BLaER1 (cell line): ENCODE measurements at regions not wholly inside any gene's neighbourhood (a gene's known extent, or its start where the extent isn't known, plus 50 kb on each side); places are given as distances from the start of the nearest gene placed in this dataset.
"Not testable (repeated sequence)": the region's sequence is repeated elsewhere in the genome, so short reads cannot be mapped to it uniquely, and the experiment has no call there.

ENCODE experiments used
- H3K27ac ChIP-seq: shearing (Covaris generic); formaldehyde crosslinking; 2 replicates; pipeline ENCODE4 v1.8.1; 2022
- H3K27me3 ChIP-seq: shearing (Covaris generic); formaldehyde crosslinking; 2 replicates; pipeline ENCODE4 v1.8.1; 2022
- H3K36me3 ChIP-seq: shearing (Covaris generic); formaldehyde crosslinking; 2 replicates; pipeline ENCODE4 v1.8.1; 2022
- H3K4me1 ChIP-seq: shearing (Covaris generic); formaldehyde crosslinking; 2 replicates; pipeline ENCODE4 v1.8.1; 2022
- H3K4me2 ChIP-seq: shearing (Covaris generic); formaldehyde crosslinking; 2 replicates; pipeline ENCODE4 v1.8.1; 2022
- H3K4me3 ChIP-seq: shearing (Covaris generic); formaldehyde crosslinking; 2 replicates; pipeline ENCODE4 v1.8.1; 2022
- H3K9ac ChIP-seq: shearing (Covaris generic); formaldehyde crosslinking; 2 replicates; pipeline ENCODE4 v1.8.1; 2022
- H3K9me3 ChIP-seq: shearing (Covaris generic); formaldehyde crosslinking; 2 replicates; pipeline ENCODE4 v1.8.1; 2022
- H4K20me1 ChIP-seq: shearing (Covaris generic); formaldehyde crosslinking; 2 replicates; pipeline ENCODE4 v1.8.1; 2022
- Cebpa-rat ChIP-seq: shearing (Covaris generic); IDR thresholded peaks from 2 replicates; pipeline ENCODE4 v1.8.1; 2022

GRCh38 chr3:177658354-177658753 lies 461.1 kb upstream of the TBL1XR1 start:
- no peak for TF ChIP-seq Cebpa-rat

GRCh38 chr3:177664380-177665103 lies 467.3 kb upstream of the TBL1XR1 start:
- not testable (repeated sequence) for H3K9ac ChIP-seq, H3K36me3 ChIP-seq, H3K27me3 ChIP-seq, H3K4me3 ChIP-seq, H3K27ac ChIP-seq, H3K4me2 ChIP-seq, H4K20me1 ChIP-seq, H3K4me1 ChIP-seq
- peaks cover 34% of the 10 kb centered on the region for H3K9me3 ChIP-seq

More at GRCh38 chr3:177658354-177658753, 461.1 kb upstream of the TBL1XR1 start:
- no peaks in the 10 kb centered on the region for H3K27me3 ChIP-seq
- no peak overlapping the region for H3K27ac ChIP-seq
- H3K9ac ChIP-seq: no peak overlapping the region
- H3K4me1 ChIP-seq: peaks cover 11% of the 10 kb centered on the region; the same call in 1 of the 2 replicates
- no peak overlapping the region for H3K4me2 ChIP-seq
- no peaks in the 10 kb centered on the region for H4K20me1 ChIP-seq
- peaks cover 58% of the 10 kb centered on the region for H3K9me3 ChIP-seq
- no peak overlapping the region for H3K4me3 ChIP-seq
- peaks cover 20% of the 10 kb centered on the region for H3K36me3 ChIP-seq

- H3K36me3 ChIP-seq: 0 out of 2 replicates have a peak, but pooled peaks cover 6% of the 10 kb centered on the region
- no peak overlapping the region for H3K27ac ChIP-seq
- H3K27me3 ChIP-seq: no peaks in the 10 kb centered on the region
- no peaks in the 10 kb centered on the region for H4K20me1 ChIP-seq
- H3K4me2 ChIP-seq: no peak overlapping the region
- H3K4me1 ChIP-seq: no peaks in the 10 kb centered on the region
- H3K4me3 ChIP-seq: no peak overlapping the region
- no peak overlapping the region for H3K9ac ChIP-seq
- H3K9me3 ChIP-seq: peaks cover 38% of the 10 kb centered on the region
- no peak for TF ChIP-seq Cebpa-rat
These were observed 468.0 kb upstream of the TBL1XR1 start for GRCh38 chr3:177665122-177665808.

GRCh38 chr3:177672252-177672911 lies 475.1 kb upstream of the TBL1XR1 start:
- Histone ChIP-seq H3K4me3 (no peak overlapping the region), H3K9me3 (peaks cover 57% of the 10 kb centered on the region), H3K4me1 (peaks cover 40% of the 10 kb centered on the region), H3K9ac (no peak overlapping the region), H3K4me2 (no peak overlapping the region), H3K36me3 (peaks cover 14% of the 10 kb centered on the region; the same call in 1 of the 2 replicates), H3K27me3 (no peaks in the 10 kb centered on the region), H3K27ac (no peak overlapping the region), H4K20me1 (no peaks in the 10 kb centered on the region)
- TF ChIP-seq Cebpa-rat: no peak

- Histone ChIP-seq H3K4me1 (peaks cover 49% of the 10 kb centered on the region), H3K9ac (no peak overlapping the region), H3K27me3 (no peaks in the 10 kb centered on the region), H3K27ac (no peak overlapping the region), H4K20me1 (no peaks in the 10 kb centered on the region), H3K4me3 (no peak overlapping the region), H3K4me2 (no peak overlapping the region), H3K36me3 (peaks cover 14% of the 10 kb centered on the region; the same call in 1 of the 2 replicates), H3K9me3 (peaks cover 57% of the 10 kb centered on the region)
- TF ChIP-seq Cebpa-rat: no peak
These were observed 476.0 kb upstream of the TBL1XR1 start for GRCh38 chr3:177673112-177673914.

- peaks cover 57% of the 10 kb centered on the region for H3K9me3 ChIP-seq
- no peak overlapping the region for H3K9ac ChIP-seq
- H3K4me2 ChIP-seq: no peak overlapping the region
- TF ChIP-seq Cebpa-rat: no peak
- peaks cover 58% of the 10 kb centered on the region for H3K4me1 ChIP-seq
- H3K36me3 ChIP-seq: peaks cover 14% of the 10 kb centered on the region; the same call in 1 of the 2 replicates
- H3K27me3 ChIP-seq: no peaks in the 10 kb centered on the region
- no peaks in the 10 kb centered on the region for H4K20me1 ChIP-seq
- peak overlapping the region; percentile 11; the same call in 1 of the 2 replicates for H3K4me3 ChIP-seq
- H3K27ac ChIP-seq: no peak overlapping the region
These were observed 476.9 kb upstream of the TBL1XR1 start for GRCh38 chr3:177674186-177674585.

GRCh38 chr3:177676148-177676547 lies 478.9 kb upstream of the TBL1XR1 start:
- Histone ChIP-seq H3K36me3 (peaks cover 14% of the 10 kb centered on the region; the same call in 1 of the 2 replicates), H3K27me3 (no peaks in the 10 kb centered on the region), H3K27ac (peak overlapping the region; percentile 88), H4K20me1 (no peaks in the 10 kb centered on the region), H3K9me3 (peaks cover 43% of the 10 kb centered on the region), H3K4me2 (peak overlapping the region; percentile 90), H3K4me1 (peaks cover 78% of the 10 kb centered on the region), H3K4me3 (no peak overlapping the region), H3K9ac (no peak overlapping the region)
- TF ChIP-seq Cebpa-rat: no peak

GRCh38 chr3:177676947-177677587 lies 479.8 kb upstream of the TBL1XR1 start:
- H3K4me3 ChIP-seq: no peak overlapping the region
- H3K27me3 ChIP-seq: no peaks in the 10 kb centered on the region
- H3K9me3 ChIP-seq: peaks cover 34% of the 10 kb centered on the region
- H3K4me1 ChIP-seq: peaks cover 87% of the 10 kb centered on the region
- peak overlapping the region; percentile 88 for H3K27ac ChIP-seq
- H3K9ac ChIP-seq: 0 out of 2 replicates have a peak overlapping the region, but pooled peaks have one; percentile 2
- no peaks in the 10 kb centered on the region for H4K20me1 ChIP-seq
- no peak for TF ChIP-seq Cebpa-rat
- peak overlapping the region; percentile 90 for H3K4me2 ChIP-seq
- H3K36me3 ChIP-seq: peaks cover 8% of the 10 kb centered on the region; the same call in 1 of the 2 replicates
